DMS114 treated with DMSO at 0.1 percent for 48 hours (cell line): ENCODE measurements at regions not wholly inside any gene's neighbourhood (a gene's known extent, or its start where the extent isn't known, plus 50 kb on each side); places are given as distances from the start of the nearest gene placed in this dataset.
"Not testable (repeated sequence)": the region's sequence is repeated elsewhere in the genome, so short reads cannot be mapped to it uniquely, and the experiment has no call there.

Experiments
- DNase-seq: peaks from one replicate; lab custom pipeline; 2025; ENCODE audit not compliant: unreplicated experiment; lab: John Stamatoyannopoulos, UW

DNA sequence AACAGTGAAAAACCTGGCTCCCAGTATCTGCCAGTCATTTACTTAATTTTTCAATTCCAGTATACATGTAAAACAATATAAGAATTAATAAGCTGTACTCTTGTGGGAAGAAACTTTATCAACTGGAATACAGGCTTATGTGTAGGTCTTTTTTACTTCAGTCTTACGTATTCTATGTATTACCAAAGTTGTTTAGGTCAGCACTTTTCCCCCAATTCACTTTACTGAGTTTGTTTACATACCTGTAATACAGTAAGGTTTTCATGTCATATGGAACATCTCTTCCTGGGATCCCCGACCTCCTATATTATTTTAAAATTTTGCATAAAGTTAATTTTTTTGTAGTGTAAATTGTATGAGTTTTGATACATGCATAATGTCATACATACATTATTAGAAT, 181.8 kb upstream of the OLFM3 start:
- DNase-seq, result no peak

DNA sequence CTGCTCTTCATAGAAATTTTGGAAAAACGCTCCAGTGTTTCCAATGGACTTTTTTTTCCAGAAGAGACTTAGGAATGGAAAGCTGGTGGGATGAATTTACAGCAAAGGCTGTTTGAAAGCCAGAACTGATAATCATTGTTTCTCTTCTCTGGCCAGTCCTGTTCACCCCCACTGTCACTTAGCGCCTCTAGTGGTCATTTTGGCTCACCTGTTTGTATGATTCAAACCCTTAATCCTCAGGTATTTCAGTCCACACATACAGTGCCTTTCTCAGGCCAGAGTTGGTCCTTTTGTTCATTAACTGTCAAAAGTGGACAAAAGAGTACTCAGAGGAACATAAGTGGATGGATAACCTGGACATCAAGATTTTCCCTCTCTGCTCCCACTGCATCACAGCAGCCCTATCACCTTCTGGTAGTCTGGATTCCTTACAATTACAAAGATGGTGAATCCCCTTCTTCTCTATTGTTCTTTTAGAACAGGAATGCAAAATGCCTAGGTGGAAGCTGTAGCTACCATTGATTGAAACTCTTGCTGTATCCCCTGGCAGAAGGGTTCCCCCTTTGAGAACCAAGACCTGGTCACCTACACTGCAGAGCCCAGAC, 177.6 kb upstream of the OLFM3 start:
- DNase-seq, result no peak

DNA sequence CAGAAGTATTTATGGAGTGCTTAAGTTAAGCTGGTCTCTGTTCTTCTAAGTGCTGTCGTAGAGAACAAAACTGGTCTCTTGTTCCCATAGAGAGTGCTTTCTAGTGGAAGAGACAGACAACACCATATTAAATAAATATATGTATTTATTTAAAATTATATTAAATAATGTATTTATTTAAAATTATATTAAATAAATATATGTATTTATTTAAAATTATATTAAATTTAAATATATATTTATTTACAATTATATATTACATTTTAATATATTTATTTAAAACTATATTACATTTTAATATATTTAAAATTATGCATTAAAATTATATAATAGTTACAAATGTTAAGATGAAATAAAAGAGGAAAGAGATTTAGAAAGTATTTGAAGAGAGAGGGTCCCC, 175.5 kb upstream of the OLFM3 start:
- no peak for DNase-seq

DNA sequence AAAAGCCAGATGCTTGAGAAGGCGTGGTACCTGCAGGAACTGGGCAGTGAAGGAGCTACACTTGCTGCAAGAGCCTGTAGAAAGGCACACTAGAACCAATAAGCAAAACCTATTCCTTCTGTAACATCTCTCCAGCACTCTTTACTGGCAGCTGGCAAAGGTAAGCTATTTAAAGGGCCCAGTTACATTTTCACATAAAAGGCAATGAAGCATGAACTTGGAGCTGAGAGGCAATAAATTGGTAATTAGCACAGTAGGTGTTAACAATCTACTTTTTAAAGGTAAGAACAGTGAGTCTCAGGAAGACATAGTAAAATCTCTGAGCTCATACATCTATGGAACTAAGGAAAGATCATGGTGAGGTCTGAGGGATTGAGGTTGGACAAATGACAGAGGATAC, 167.1 kb upstream of the OLFM3 start:
- DNase-seq, result no peak

DNA sequence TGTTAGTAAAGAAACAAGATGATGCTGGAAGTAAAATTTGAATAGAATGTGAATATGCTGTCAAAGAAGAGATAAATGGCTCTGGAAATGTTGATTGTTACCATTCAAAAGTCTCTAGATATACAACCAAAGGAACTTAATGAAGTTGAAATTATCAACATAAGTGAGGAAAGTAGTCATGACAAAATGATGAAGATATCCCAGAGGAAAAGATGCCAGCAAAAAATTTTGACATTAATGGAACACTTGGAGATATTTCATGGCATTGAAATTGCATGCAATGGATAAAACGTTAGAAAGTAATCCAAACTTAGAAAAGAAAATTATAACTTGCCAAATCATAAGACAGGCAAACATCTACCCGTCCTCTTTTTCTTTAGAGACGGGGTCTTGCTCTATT, 154.5 kb upstream of the OLFM3 start:
- no peak for DNase-seq

DNA sequence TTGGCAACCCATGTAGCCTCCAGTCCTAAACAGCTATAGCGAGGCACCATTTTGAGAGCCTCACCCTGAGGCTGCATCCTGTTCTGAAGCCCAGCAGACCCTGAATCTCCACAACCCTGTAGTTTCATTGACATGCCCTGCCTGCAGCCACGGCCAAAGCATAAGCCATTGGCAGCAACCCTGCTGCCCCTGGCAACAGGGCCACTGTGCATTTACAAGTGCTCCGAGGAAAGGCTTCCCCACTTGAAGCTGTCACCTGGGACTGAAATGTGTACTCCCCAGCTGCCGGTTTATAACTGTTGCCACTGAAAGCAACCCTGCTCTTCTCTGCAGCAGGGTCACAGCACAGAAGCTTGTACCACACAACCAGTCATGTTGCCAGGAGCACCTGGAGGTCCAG, 124.2 kb upstream of the OLFM3 start:
- no peak for DNase-seq

DNA sequence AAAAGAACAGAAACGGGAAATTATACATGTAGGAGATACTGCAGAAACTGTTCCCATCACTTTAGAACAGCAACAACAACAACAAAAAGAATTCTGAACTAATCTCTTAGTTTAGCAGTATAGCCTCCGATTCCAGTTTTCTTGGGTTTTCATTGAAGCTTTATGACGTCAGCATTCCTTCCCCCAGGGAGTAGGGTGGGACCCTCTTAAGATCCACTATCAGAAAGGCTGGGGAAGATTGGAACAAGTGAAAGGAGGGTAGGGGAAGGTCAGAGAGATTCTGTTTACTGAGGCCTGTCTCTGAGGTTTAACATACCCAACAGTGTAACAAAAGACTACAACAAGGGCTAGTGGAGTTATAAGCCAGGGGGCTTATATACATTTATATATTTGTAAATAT, 121.4 kb upstream of the OLFM3 start:
- DNase-seq, result no peak

DNA sequence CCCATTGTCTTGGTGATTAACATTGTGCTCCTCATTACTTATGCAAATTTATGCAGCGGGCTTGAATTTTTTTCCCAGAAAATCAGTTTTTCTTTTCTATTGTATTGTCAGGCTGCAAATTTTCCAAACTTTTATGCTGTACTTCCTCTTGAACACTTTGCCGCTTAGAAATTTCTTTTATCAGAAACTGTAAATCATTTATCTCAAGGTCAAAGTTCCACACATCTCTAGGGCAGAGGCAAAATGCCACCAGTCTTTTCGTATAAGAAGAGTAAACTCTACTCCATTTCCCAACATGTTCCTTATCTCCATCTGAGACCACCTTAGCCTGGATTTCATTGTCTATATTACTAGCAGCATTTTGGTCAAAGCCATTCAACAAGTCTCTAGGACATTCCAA, 113.9 kb upstream of the OLFM3 start:
- no peak for DNase-seq

DNA sequence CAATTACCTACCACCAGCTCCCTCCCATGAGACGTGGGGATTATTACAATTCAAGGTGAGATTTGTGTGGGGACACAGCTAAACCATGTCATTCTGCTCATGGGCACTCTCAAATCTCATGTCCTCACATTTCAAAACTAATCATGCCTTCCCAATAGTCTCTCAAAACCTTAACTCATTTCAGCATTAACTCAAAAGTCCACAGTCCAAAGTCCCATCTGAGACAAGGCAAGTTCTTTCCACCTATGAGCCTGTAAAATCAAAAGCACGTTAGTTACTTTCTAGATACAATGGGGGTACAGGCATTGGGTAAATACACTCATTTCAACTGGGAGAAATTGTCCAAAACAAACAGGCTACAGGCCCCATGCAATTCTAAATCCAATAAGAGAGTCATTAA, 112.8 kb upstream of the OLFM3 start:
- not testable (repeated sequence) for DNase-seq

DNA sequence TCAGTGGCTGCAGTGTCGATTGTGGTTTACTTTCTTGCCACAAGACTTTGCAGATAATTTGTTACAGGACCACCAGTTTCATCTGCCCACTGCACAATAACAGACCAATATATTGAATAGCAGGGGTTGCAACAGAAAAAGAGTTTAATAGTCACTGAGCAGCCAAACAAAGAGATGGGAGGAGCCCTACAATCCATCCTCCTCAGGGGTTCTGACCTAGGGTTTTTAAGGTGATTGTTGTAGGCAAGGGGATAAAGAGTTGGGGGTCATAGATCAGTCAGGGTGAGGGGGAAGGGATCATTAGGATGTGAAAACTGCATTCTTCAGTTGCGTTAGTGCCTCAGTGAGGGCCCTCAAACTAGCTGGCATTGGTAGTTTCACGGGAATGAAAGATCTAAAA, 110.7 kb upstream of the OLFM3 start:
- no peak for DNase-seq

DNA sequence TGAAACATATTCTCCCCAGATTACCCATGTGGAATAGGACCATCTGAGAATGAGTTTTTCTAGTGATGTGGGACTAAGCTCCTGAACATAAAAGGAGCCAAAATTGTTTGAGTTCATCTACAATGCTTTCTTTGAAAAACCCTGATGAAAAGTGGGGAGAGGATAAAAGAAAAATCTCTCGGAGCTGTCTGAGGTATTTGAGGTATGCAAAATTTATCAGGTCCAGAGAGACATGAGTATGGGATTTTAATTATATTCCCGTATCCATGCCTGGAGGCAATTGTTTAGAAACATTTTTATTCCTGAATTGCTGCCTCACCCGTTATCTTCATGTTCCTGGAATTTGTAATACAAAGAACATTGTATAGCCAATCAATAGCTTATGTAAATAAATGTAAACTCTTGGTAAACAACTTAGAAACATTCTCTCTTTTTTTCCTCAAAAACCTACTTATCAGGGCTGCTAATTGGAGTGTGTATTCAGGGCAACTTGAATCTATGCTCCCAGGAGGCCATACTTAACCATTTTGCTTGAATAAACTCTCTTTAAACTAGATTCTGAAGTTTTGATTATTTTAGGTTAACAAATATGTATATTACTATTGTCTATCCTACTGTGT, 109.3 kb upstream of the OLFM3 start:
- DNase-seq, result no peak

DNA sequence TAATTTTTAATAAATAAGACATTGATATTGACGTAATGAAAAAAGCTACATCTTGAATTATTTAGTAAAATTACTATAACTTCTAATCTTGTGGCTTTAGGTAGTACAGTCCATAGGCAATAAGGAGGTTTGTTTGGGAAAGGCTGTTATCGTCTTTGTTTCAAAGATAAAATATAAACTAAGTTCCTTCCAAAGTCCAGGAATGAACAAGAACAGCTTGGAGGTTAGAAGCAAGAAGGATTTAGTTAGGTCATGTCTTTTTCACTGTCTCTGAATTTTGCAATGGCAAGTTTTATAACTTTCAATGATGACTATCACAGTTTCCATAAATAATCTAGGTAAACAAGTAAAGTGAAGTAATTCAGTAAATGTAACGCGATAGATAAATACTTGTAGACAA, 106.9 kb upstream of the OLFM3 start:
- no peak for DNase-seq

DNA sequence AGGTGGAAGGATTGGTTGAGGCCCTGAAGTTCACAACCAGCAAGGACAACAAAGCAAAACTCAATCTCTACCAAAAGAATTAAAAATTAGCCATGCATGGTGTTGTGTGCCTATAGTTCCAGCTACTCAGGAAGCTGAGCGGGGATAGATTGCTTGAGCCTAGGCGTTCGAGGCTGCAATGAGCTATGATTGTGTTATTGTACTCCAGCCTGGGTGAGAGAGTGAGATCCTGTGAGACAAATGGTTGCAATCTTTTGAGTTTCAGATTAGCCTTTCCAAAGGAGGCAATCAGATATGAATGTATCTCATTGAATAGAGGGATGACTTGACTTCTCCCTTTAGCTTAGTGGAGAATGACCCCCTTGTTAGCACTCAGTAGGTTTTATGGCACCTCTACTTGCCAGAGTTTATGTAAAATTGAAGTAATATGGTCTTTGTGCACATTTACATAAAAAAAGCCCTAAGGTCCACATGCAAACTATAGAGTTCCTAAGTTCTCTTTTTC, 105.6 kb upstream of the OLFM3 start:
- DNase-seq, result no peak

DNA sequence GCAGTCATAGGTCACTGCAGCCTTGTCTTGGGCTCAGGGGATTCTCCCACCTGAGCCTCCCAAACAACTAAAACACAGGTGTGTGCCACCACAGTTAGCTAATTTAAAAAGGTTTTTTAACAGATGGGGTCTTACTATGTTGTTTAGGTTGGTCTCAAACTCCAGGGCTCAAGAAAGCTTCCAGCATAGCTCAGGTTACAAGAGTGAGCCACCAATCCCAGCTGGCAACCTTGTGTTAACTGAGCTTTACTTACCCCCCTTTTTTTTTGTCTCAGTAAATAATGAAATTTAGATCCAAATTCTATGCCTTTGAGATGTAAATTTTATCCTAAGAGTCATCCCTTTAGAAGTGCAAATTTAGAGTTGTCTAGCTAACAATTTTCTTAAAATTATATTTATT, 103.9 kb upstream of the OLFM3 start:
- no peak for DNase-seq

DNA sequence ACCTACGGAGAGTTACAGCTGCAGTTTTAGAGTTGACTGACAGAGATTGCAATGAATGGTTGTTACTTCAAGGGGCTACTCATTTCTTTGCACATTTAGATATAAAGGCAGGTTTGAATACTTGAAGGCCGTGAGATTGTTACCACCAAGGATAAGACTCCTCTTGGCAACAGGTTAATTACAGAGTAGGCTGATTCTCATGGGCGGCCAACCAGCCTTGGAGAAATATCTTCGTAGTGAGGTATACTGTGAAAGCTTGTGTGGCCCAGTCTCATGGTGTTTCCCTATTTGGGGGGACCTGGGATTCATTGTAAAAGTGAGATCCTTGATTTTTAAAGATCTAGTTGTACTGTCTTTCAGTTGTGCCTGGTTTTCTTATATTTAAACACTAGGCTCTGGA, 103.2 kb upstream of the OLFM3 start:
- no peak for DNase-seq

DNA sequence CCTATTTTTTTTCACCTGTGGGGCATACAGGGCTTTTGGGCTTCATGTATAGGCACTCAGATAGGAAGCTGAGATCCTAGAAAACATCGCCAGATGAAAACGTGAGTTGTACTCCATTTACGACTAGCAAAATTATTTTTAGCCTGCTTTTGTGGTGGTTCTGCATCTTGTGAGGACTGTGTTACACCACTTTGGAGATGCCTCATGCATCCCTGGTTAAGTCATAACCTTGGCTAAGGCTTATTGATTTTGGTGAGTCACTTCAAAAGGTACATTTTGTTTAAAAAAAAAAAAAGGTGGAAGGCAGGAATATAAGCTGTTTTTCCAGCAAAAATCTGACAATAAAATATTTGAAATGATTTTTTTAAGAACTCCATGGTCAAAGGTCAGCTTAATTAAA, 101.8 kb upstream of the OLFM3 start:
- no peak for DNase-seq

DNA sequence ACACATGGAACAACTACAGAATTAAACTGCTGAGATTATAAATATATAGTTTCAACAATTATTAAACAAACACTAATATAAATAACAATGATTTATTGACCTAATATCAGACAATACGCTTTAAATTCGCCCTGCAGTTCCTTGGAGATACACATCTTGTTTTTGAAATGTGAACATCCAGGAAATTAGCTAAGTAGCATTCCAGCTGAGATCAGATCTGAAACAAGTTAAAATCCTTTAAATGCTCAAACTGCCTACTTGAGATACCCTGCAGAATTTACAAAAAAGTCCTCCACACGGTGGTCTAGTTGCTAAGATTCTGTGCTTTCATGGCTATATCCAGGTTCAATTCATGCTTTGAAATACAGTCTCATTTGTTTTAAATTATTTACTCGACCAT, 101.4 kb upstream of the OLFM3 start:
- DNase-seq, result no peak

DNA sequence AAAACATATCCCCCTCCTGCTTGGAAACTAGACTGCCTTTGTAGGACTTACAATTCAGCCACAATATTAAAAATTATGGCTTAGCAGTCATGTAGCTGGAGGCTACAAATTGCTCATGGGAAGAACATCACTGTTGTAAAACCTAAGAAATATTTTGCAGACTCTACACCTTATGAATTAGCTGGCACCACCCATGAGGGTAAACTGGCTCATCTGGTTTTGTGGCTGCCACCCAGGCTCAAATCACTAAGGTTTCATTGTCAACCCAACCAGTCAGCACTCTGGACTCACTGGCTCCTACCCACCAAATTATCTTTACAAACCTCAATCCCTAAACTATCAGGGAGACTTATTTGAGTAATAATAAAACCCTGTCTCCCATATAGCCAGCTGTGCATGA, 100.7 kb upstream of the OLFM3 start:
- no peak for DNase-seq

DNA sequence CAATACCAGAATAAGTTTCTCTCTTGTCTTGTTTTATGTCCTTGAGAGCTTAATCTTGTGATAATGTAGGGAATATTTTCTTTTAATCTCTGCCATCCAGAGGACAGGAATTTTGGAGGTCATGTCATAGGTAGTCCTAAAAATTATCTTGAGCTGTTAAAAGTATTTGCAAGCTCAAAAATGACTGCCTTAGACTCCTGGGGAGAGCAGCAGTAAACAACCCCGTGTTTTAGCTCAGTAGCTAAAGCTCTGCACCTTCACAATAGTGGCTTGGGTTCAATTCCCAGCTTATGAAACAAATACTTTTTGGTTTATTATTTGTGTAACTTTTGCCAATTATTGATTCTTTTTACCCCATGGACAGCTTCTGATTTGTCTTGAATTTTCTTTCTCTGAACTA, 99.4 kb upstream of the OLFM3 start:
- no peak for DNase-seq

DNA sequence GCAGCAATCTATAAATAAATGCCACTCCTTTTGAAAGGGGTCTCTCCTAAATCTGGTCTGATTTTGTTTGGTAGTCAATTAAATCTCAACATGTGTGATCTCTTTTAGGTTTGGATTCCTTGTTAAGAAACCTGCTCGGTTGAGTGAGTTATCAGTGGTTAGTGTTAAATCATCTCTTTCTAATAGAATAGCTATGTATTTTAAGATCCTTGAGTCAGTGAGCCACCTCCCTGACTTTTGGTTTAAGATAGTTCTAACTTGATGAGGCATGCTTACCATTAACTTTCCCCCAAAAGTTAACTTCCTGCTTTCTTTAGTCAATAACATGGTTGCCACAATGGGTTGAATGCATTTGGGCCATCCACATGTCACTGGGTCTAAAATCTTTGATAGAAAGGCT, 93.1 kb upstream of the OLFM3 start:
- no peak for DNase-seq

DNA sequence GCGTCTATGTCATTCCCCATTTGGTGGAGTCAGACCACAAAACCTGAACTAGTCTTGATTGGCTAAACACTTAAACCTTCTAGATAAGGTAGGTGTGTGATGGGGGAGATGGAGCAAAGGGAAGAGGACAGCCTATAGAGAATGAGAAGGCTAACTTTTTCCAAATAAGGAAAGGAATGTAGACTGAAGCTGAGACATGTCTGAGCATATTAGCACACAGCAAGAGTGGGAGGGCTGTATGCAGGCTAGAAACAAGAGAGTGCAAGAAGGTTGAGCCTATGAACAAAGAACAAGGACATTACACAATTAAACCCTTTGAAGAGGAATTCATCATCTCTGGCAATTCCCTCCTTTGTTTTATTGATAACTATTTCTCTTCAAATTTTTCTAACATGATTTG, 89.2 kb upstream of the OLFM3 start:
- no peak for DNase-seq

DNA sequence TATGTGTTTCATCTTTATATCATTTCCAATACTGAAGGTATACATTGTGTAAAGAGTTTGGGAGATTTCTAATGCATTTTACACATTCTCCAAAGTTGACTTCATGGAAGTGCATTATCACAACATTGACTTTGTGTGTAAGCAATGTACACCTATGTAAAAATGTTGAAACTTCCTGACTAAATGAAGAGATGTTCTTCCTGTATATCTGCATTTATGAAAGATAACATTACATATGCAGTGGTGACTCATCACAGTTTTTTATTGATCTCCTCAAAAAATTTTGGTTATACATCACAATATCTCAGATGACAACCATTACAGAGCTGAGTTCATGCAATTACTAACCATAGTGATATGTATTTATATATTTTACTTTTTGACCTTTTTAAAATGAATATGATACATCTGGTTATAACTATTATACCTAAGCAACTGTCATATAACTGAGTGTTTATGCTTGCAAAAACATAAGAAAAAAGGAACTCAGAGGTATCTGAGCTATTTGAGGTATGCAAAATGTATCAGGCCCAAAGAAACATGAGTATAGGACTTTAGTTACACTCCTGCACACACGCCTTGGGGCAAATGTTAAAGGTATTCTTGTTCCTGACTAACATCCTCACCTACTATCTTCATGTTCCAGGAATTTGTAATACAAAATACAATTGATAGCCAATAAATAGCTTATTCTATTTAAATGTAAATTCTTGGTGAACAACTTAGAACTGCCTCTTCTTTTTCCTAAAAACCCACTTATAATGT, 88.2 kb upstream of the OLFM3 start:
- no peak for DNase-seq

DNA sequence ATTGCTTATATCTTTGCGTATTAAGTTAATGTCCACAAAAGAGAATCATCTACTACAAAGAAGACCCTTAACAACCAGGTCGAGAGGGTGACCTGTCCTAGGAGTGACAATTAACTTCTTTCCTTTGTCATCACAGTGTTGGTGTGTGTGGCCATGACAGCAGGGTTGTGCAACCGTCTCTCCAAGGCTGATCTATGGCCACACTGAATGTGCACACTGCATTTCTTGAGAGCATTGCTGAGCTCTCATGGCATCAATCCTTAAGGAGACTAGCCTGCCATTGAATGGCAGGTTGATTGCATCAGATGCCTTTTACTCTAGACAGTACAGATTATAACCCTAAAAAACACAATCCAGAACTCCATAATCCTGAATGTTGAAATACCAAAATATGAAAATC, 86.5 kb upstream of the OLFM3 start:
- DNase-seq, result no peak
